Endodermal cell (in vitro differentiated cells): ENCODE measurements at regions not wholly inside any gene's neighbourhood (a gene's known extent, or its start where the extent isn't known, plus 50 kb on each side); places are given as distances from the start of the nearest gene placed in this dataset.

Experiments
- DNase-seq: peaks from one replicate; pipeline ENCODE4 v3.0.0-alpha.2; 2017
- H3K27ac ChIP-seq: 2 replicates; pipeline ENCODE4 v1.5.1; 2013; ENCODE audit warnings: mild to moderate bottlenecking, low read depth, low read length, moderate library complexity
- H3K27me3 ChIP-seq: 2 replicates; pipeline ENCODE4 v1.6.1; 2013; ENCODE audit warnings: mild to moderate bottlenecking, low read length, moderate library complexity; ENCODE audit not compliant: insufficient read depth, control insufficient read depth, poor library complexity, severe bottlenecking
- H3K36me3 ChIP-seq: 2 replicates; pipeline ENCODE4 v1.7.0; 2013; ENCODE audit warnings: mild to moderate bottlenecking, low read length, moderate library complexity; ENCODE audit not compliant: control insufficient read depth, insufficient read depth
- H3K4me1 ChIP-seq: one replicate; pipeline ENCODE4 v1.7.0; 2013; ENCODE audit warnings: low read length; ENCODE audit not compliant: control insufficient read depth, insufficient read depth
- H3K4me3 ChIP-seq: 2 replicates; pipeline ENCODE4 v1.5.1; 2013; ENCODE audit warnings: mild to moderate bottlenecking, low read length, moderate library complexity
- H3K9ac ChIP-seq: 2 replicates; pipeline ENCODE4 v1.6.1; 2013; ENCODE audit warnings: mild to moderate bottlenecking, low read length, moderate library complexity; ENCODE audit not compliant: poor library complexity, severe bottlenecking; ENCODE audit errors: extremely low read depth
- H3K9me3 ChIP-seq: 2 replicates; pipeline ENCODE4 v1.6.1; 2013; ENCODE audit warnings: mild to moderate bottlenecking, low read length, moderate library complexity; ENCODE audit not compliant: control insufficient read depth
- H3K27ac Mint-ChIP-seq: 2 replicates; pipeline ENCODE4 v1.8.0; 2020; ENCODE audit warnings: mixed read lengths
- H3K27me3 Mint-ChIP-seq: 2 replicates; pipeline ENCODE4 v1.8.0; 2021; ENCODE audit warnings: mild to moderate bottlenecking, mixed read lengths; ENCODE audit not compliant: insufficient read depth
- H3K36me3 Mint-ChIP-seq: 2 replicates; pipeline ENCODE4 v1.8.0; 2020; ENCODE audit warnings: low read depth, mixed read lengths
- H3K4me1 Mint-ChIP-seq: 2 replicates; pipeline ENCODE4 v1.8.0; 2020; ENCODE audit warnings: mixed read lengths
- H3K4me3 Mint-ChIP-seq: 2 replicates; pipeline ENCODE4 v1.8.0; 2020; ENCODE audit warnings: mild to moderate bottlenecking, moderate library complexity, mixed read lengths
- H3K9me3 Mint-ChIP-seq: 2 replicates; pipeline ENCODE4 v1.8.0; 2020; ENCODE audit warnings: mild to moderate bottlenecking, mixed read lengths
- WGBS, 2 experiments: methylation state at CpG; one replicate each; pipeline versions ENCODE4 v1.1.5 to v1.1.7; 2013; ENCODE audit warnings: missing lambda C conversion rate in 2 of 2, mixed read lengths in 1 of 2; ENCODE audit not compliant: insufficient coverage in 1 of 2, insufficient read length in 1 of 2; 5-methylcytosine and 5-hydroxymethylcytosine counted together
- TF ChIP-seq, protein P1 (sequence below): fragments of 200-600 bp; sonication (generic); conservative IDR thresholded peaks from 2 replicates; pipeline ENCODE4 v1.5.0; 2021; ENCODE audit warnings: antibody characterized with exemption, mild to moderate bottlenecking

DNA sequence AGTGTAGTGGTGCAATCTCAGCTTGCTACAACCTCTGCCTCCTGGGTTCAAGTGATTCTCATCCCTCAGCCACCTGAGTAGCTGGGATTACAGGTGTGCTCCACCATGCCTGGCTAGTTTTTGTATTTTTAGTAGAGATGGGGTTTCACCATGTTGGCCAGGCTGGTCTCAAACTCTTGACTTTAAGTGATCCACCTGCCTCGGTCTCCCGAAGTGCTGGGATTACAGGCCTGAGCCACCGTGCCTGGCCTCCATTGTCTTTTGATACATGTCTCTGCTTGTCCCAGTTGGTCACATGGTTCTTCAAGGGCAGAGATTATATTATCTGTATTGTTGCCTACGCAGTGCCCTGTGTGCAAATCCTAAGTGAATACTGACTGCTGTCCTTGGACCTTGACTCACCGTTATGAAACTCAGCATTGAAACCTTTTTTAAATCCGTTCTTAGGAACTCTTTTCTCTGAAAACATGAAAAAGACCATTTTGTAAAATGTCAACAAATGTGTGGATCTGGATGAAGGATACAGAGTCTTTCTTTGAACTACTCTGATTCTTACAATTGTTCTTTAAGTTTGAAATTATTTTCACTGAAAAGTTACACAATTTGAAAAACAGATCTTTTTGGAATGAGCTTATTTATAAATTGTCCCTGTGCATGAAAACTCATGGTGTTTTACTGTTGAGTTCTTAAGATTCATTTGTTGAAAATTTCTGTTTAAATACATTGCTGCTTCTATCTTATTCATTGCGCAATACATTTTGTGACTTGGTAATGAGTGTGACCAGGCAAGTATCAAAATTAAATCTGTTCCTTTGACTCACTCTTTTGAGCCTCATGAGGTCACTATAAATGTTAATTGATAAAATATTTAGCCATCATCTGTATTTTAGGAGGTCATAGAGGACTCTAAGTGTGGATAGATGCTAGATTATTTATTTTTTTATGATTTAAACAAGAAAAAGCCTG is 293.5 kb downstream of the UTRN start:
- no peaks in the 10 kb centered on the region for H3K27me3 Mint-ChIP-seq
- Histone ChIP-seq H3K4me1 (peaks cover 4% of the 10 kb centered on the region), H3K9ac (no peak overlapping the region), H3K27me3 (no peaks in the 10 kb centered on the region), H3K27ac (no peak overlapping the region), H3K9me3 (no peaks in the 10 kb centered on the region), H3K36me3 (peaks cover 18% of the 10 kb centered on the region), H3K4me3 (no peak overlapping the region)
- TF ChIP-seq, protein P1, sequence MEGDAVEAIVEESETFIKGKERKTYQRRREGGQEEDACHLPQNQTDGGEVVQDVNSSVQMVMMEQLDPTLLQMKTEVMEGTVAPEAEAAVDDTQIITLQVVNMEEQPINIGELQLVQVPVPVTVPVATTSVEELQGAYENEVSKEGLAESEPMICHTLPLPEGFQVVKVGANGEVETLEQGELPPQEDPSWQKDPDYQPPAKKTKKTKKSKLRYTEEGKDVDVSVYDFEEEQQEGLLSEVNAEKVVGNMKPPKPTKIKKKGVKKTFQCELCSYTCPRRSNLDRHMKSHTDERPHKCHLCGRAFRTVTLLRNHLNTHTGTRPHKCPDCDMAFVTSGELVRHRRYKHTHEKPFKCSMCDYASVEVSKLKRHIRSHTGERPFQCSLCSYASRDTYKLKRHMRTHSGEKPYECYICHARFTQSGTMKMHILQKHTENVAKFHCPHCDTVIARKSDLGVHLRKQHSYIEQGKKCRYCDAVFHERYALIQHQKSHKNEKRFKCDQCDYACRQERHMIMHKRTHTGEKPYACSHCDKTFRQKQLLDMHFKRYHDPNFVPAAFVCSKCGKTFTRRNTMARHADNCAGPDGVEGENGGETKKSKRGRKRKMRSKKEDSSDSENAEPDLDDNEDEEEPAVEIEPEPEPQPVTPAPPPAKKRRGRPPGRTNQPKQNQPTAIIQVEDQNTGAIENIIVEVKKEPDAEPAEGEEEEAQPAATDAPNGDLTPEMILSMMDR: no peak
- H3K9me3 Mint-ChIP-seq: no peaks in the 10 kb centered on the region
- H3K36me3 Mint-ChIP-seq: peaks cover 17% of the 10 kb centered on the region
- H3K4me3 Mint-ChIP-seq: no peak overlapping the region
- no peak for DNase-seq
- peaks cover 13% of the 10 kb centered on the region for H3K4me1 Mint-ChIP-seq
- H3K27ac Mint-ChIP-seq: no peak overlapping the region
- 84 to 86% methylated on average over 6 to 7 of the region's 7 CpGs for WGBS, 2 experiments

DNA sequence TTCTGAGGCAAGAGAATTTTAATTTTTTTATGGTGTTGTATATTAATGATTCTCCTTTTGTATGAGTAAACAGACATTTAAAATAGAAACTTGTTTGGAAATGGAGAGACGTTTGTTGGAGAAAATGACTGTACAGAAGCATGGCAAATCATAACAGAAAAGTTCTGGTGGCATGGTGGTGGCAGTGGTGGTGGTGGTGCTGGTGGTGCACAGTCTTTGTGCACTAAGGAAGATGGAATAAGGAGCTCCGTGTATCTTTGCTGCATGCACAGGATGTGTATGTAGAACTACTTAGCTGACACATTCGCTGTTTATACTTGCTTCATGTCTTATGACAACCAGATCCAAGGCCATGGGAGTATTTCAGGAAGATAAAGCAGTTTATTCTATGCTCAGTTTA is 294.9 kb downstream of the UTRN start:
- H3K9me3 ChIP-seq: no peaks in the 10 kb centered on the region
- H3K27me3 Mint-ChIP-seq: no peaks in the 10 kb centered on the region
- no peaks in the 10 kb centered on the region for H3K27me3 ChIP-seq
- TF ChIP-seq, protein P1: no peak
- peaks cover 17% of the 10 kb centered on the region for H3K36me3 Mint-ChIP-seq
- no peak overlapping the region for H3K27ac Mint-ChIP-seq
- no peak for DNase-seq
- H3K9me3 Mint-ChIP-seq: no peaks in the 10 kb centered on the region
- H3K9ac ChIP-seq: no peak overlapping the region
- H3K4me3 Mint-ChIP-seq: no peak overlapping the region
- H3K36me3 ChIP-seq: peaks cover 18% of the 10 kb centered on the region
- H3K4me3 ChIP-seq: no peak overlapping the region
- no peak overlapping the region for H3K27ac ChIP-seq
- peaks cover 22% of the 10 kb centered on the region for H3K4me1 Mint-ChIP-seq
- peaks cover 4% of the 10 kb centered on the region for H3K4me1 ChIP-seq
- WGBS, 2 experiments: 85 to 95% methylated on average over 3 of the region's 3 CpGs

DNA sequence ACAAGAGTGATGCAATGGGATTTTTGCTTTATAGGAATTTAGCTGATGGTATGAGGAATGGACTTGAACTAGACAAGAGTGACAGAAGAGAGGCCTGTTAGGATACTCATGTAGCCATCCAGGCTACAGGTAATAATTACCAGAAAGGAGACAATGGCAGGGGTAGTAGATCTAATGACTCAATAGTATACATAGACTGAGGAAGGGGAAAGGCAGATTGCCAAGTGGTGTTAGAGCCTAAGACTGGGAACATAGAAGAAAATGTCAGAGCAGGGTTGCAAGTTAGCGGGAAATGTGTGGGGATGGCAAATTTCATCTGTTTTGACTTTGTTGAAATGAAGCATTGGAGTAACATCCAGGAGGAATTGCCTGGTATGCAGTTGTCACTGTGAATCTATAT is 295.6 kb downstream of the UTRN start:
- H3K4me1 ChIP-seq: peaks cover 4% of the 10 kb centered on the region
- H3K36me3 ChIP-seq: peaks cover 18% of the 10 kb centered on the region
- H3K9ac ChIP-seq: no peak overlapping the region
- Mint-ChIP-seq H3K4me1 (peaks cover 24% of the 10 kb centered on the region), H3K27ac (no peak overlapping the region), H3K36me3 (peaks cover 17% of the 10 kb centered on the region), H3K4me3 (no peak overlapping the region), H3K9me3 (no peaks in the 10 kb centered on the region), H3K27me3 (no peaks in the 10 kb centered on the region)
- TF ChIP-seq, protein P1: no peak
- H3K27me3 ChIP-seq: no peaks in the 10 kb centered on the region
- H3K4me3 ChIP-seq: no peak overlapping the region
- 93 to 100% methylated on average over 1 of the region's 1 CpG for WGBS, 2 experiments
- no peak overlapping the region for H3K27ac ChIP-seq
- no peak for DNase-seq
- no peaks in the 10 kb centered on the region for H3K9me3 ChIP-seq
